Cardiac muscle cell (in vitro differentiated cells and primary cell): ENCODE measurements at regions not wholly inside any gene's neighbourhood (a gene's known extent, or its start where the extent isn't known, plus 50 kb on each side); places are given as distances from the start of the nearest gene placed in this dataset.

Experiments used
- DNase-seq, 2 donors: peaks; one replicate each; pipeline versions ENCODE4 v3.0.0 to v3.0.0-alpha.2; 2010 to 2017; ENCODE audit warnings: low read depth in 1 of 2, low spot score in 1 of 2
- H3K27ac ChIP-seq: fragments of 200-600 bp; sonication (generic); 2 replicates; pipeline ENCODE4 v1.5.1; 2016
- H3K27me3 ChIP-seq: fragments of 200-600 bp; sonication (generic); 2 replicates; pipeline ENCODE4 v1.6.0; 2016; ENCODE audit warnings: control low read depth
- H3K36me3 ChIP-seq: fragments of 200-600 bp; sonication (generic); 2 replicates; pipeline ENCODE4 v1.5.1; 2016; ENCODE audit warnings: control low read depth
- H3K4me1 ChIP-seq: fragments of 200-600 bp; sonication (generic); 2 replicates; pipeline ENCODE4 v1.8.1; 2017; ENCODE audit warnings: low read depth, mild to moderate bottlenecking, mixed run types
- H3K4me3 ChIP-seq: fragments of 200-600 bp; sonication (generic); 2 replicates; pipeline ENCODE4 v1.5.1; 2016; ENCODE audit warnings: mild to moderate bottlenecking
- H3K9me3 ChIP-seq: fragments of 200-600 bp; sonication (generic); 2 replicates; pipeline ENCODE4 v1.5.1; 2017; ENCODE audit warnings: low read depth, mild to moderate bottlenecking, control low read depth
- CTCF ChIP-seq: IDR thresholded peaks from 2 replicates; pipeline ENCODE4 v1.5.1; 2012; ENCODE audit warnings: low read depth, mild to moderate bottlenecking, low read length

GRCh38 chr6:158256746-158257424 lies 55.4 kb upstream of the TULP4 start:
- H3K4me1 ChIP-seq = peaks cover 6% of the 10 kb centered on the region
- no peak for DNase-seq
- no peaks in the 10 kb centered on the region for H3K36me3 ChIP-seq
- no peaks in the 10 kb centered on the region for H3K9me3 ChIP-seq
- no peak for TF ChIP-seq CTCF
- no peak overlapping the region for H3K4me3 ChIP-seq
- H3K27me3 ChIP-seq = no peaks in the 10 kb centered on the region
- H3K27ac ChIP-seq = no peak overlapping the region

GRCh38 chr6:158257425-158257759 lies 54.9 kb upstream of the TULP4 start:
- peaks cover 6% of the 10 kb centered on the region for H3K4me1 ChIP-seq
- no peaks in the 10 kb centered on the region for H3K27me3 ChIP-seq
- no peaks in the 10 kb centered on the region for H3K9me3 ChIP-seq
- no peak for DNase-seq
- H3K36me3 ChIP-seq = no peaks in the 10 kb centered on the region
- TF ChIP-seq CTCF = no peak
- H3K4me3 ChIP-seq = no peak overlapping the region
- no peak overlapping the region for H3K27ac ChIP-seq

GRCh38 chr6:158257781-158258180 lies 54.5 kb upstream of the TULP4 start:
- no peaks in the 10 kb centered on the region for H3K27me3 ChIP-seq
- H3K27ac ChIP-seq = no peak overlapping the region
- no peak for DNase-seq
- no peak overlapping the region for H3K4me3 ChIP-seq
- H3K4me1 ChIP-seq = peaks cover 6% of the 10 kb centered on the region
- H3K36me3 ChIP-seq = no peaks in the 10 kb centered on the region
- H3K9me3 ChIP-seq = no peaks in the 10 kb centered on the region
- no peak for TF ChIP-seq CTCF

GRCh38 chr6:158259136-158259535 lies 53.1 kb upstream of the TULP4 start:
- Histone ChIP-seq H3K9me3 (no peaks in the 10 kb centered on the region), H3K27ac (no peak overlapping the region), H3K36me3 (no peaks in the 10 kb centered on the region), H3K4me1 (peaks cover 6% of the 10 kb centered on the region), H3K4me3 (no peak overlapping the region), H3K27me3 (no peaks in the 10 kb centered on the region)
- TF ChIP-seq CTCF = no peak
- no peak for DNase-seq

- H3K9me3 ChIP-seq = no peaks in the 10 kb centered on the region
- DNase-seq = no peak
- TF ChIP-seq CTCF = no peak
- no peak overlapping the region for H3K27ac ChIP-seq
- H3K4me3 ChIP-seq = no peak overlapping the region
- H3K36me3 ChIP-seq = no peaks in the 10 kb centered on the region
- H3K27me3 ChIP-seq = no peaks in the 10 kb centered on the region
- H3K4me1 ChIP-seq = peaks cover 6% of the 10 kb centered on the region
Observed at GRCh38 chr6:158259845-158260244, 52.4 kb upstream of the TULP4 start.
